NT2/D1 (cell line): ENCODE measurements at regions not wholly inside any gene's neighbourhood (a gene's known extent, or its start where the extent isn't known, plus 50 kb on each side); places are given as distances from the start of the nearest gene placed in this dataset.

ENCODE experiments used
- DNase-seq: peaks from one replicate; pipeline ENCODE4 v3.0.0-alpha.2; 2011; ENCODE audit warnings: low read depth, low spot score
- H3K27me3 ChIP-seq: 2 replicates; pipeline ENCODE4 v1.6.0; 2011; ENCODE audit warnings: mild to moderate bottlenecking; ENCODE audit not compliant: insufficient read length, insufficient read depth
- H3K36me3 ChIP-seq: 2 replicates; pipeline ENCODE4 v1.6.1; 2011; ENCODE audit warnings: mild to moderate bottlenecking, low read length, mixed read lengths; ENCODE audit not compliant: insufficient read depth, insufficient read length
- H3K4me1 ChIP-seq: 2 replicates; pipeline ENCODE4 v1.5.1; 2011; ENCODE audit not compliant: insufficient read depth, insufficient read length
- H3K4me3 ChIP-seq: 2 replicates; pipeline ENCODE4 v1.5.1; 2011; ENCODE audit warnings: low read depth; ENCODE audit not compliant: insufficient read length
- H3K9ac ChIP-seq: 2 replicates; pipeline ENCODE4 v1.6.0; 2011; ENCODE audit warnings: low read depth; ENCODE audit not compliant: insufficient read length
- H3K9me3 ChIP-seq: 2 replicates; pipeline ENCODE4 v1.5.1; 2011; ENCODE audit warnings: mild to moderate bottlenecking, low read length; ENCODE audit not compliant: insufficient read depth
- SUZ12 ChIP-seq: IDR thresholded peaks from 2 replicates; pipeline ENCODE4 v1.6.1; 2011; ENCODE audit not compliant: insufficient read length, insufficient read depth; ENCODE audit errors: extremely low read depth
- YY1 ChIP-seq: IDR thresholded peaks from 2 replicates; pipeline ENCODE4 v1.6.1; 2011; ENCODE audit not compliant: insufficient read length, insufficient read depth
- ZNF274 ChIP-seq: IDR thresholded peaks from 2 replicates; pipeline ENCODE4 v1.6.1; 2011; ENCODE audit warnings: mild to moderate bottlenecking, low read depth, low read length

DNA sequence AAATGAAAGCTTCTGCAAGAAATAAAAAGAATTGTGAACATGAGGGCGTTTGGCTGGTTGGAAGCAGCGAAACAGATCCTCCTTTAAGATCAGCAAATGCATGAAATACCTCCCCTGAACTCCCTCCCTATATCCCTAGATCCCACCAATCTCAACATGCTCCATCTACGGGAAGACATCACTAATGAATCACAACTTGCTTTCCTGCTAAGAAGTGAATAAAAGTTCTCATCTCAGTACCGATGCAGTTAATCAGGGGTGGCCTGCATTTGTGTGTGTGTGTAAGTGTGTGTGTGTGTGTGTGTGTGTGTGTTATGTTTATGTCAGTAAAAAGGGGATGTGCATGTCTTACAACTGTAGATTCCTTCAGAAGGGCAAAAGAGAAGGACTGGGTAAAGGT is 238.7 kb downstream of the LIG4 start:
- TF ChIP-seq YY1 (no peak), SUZ12 (no peak), ZNF274 (no peak)
- no peaks in the 10 kb centered on the region for H3K9me3 ChIP-seq

DNA sequence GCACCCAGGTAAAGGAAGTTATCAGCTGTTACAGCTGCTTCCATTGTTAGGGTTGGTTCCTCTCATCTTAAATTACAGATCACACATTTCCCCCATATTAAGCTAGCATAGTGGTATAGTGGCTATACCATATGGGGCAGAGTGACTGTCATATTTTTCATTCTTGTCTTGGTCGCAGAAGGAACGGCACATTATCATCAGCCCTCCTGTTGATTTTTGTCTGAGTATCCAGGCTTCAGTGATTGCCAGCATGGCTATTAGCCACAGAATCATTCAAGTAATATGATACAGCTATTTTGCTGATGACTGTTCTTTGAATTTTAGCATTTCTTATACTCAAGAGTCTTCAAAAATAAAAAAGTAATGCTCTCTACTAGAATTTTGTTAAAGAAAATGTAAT is 240.9 kb downstream of the LIG4 start:
- no peaks in the 10 kb centered on the region for H3K9me3 ChIP-seq
- no peak overlapping the region for H3K4me3 ChIP-seq
- no peaks in the 10 kb centered on the region for H3K36me3 ChIP-seq
- no peak for TF ChIP-seq SUZ12
- no peak for TF ChIP-seq ZNF274
- no peak for TF ChIP-seq YY1
- no peak overlapping the region for H3K9ac ChIP-seq
- no peaks in the 10 kb centered on the region for H3K4me1 ChIP-seq
- DNase-seq, result no peak
- no peaks in the 10 kb centered on the region for H3K27me3 ChIP-seq

More for the DNA sequence above, 238.7 kb downstream of the LIG4 start:
- H3K4me3 ChIP-seq, result no peak overlapping the region
- DNase-seq, result no peak
- H3K9ac ChIP-seq, result no peak overlapping the region
- no peaks in the 10 kb centered on the region for H3K4me1 ChIP-seq
- no peaks in the 10 kb centered on the region for H3K27me3 ChIP-seq
- H3K36me3 ChIP-seq, result no peaks in the 10 kb centered on the region

DNA sequence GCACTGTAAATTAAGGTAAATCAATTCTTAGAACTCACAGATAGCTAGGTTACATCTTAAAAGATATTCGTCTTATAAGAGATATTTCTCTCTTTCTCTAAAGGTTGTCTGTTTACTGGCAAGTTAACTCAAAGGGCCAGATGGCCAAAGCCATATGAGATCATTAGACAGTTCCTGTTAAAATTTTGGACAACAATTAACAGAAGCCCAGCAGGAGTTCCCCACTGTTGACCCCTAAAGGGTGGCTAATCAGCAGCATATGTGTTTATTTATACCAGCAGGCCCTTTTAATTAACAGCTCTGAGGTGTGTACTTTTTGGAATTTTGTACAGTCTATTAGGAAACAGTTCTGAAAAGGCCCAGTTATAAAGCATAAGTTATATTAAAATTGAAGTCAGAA is 245.8 kb downstream of the LIG4 start:
- H3K9me3 ChIP-seq, result no peaks in the 10 kb centered on the region

GRCh38 chr13:107968470-107968869 is 246.9 kb downstream of the LIG4 start:
- no peak for TF ChIP-seq YY1
- no peak for TF ChIP-seq ZNF274
- no peak for TF ChIP-seq SUZ12
- DNase-seq, result no peak

More for the DNA sequence above, 245.8 kb downstream of the LIG4 start:
- no peak for DNase-seq
- no peaks in the 10 kb centered on the region for H3K36me3 ChIP-seq
- TF ChIP-seq SUZ12, result no peak
- no peak for TF ChIP-seq YY1
- TF ChIP-seq ZNF274, result no peak
- no peak overlapping the region for H3K4me3 ChIP-seq
- H3K27me3 ChIP-seq, result no peaks in the 10 kb centered on the region
- H3K4me1 ChIP-seq, result no peaks in the 10 kb centered on the region
- H3K9ac ChIP-seq, result no peak overlapping the region

GRCh38 chr13:107964395-107964794 is 250.9 kb downstream of the LIG4 start:
- no peak for DNase-seq
- H3K9me3 ChIP-seq, result no peaks in the 10 kb centered on the region
- no peaks in the 10 kb centered on the region for H3K4me1 ChIP-seq
- H3K27me3 ChIP-seq, result no peaks in the 10 kb centered on the region
- TF ChIP-seq ZNF274, result no peak
- no peak for TF ChIP-seq YY1
- TF ChIP-seq SUZ12, result no peak
- H3K9ac ChIP-seq, result no peak overlapping the region
- no peak overlapping the region for H3K4me3 ChIP-seq
- no peaks in the 10 kb centered on the region for H3K36me3 ChIP-seq

More at GRCh38 chr13:107968470-107968869, 246.9 kb downstream of the LIG4 start:
- Histone ChIP-seq H3K36me3 (no peaks in the 10 kb centered on the region), H3K4me1 (no peaks in the 10 kb centered on the region), H3K4me3 (no peak overlapping the region), H3K9me3 (no peaks in the 10 kb centered on the region), H3K9ac (no peak overlapping the region), H3K27me3 (no peaks in the 10 kb centered on the region)

GRCh38 chr13:107961849-107962608 is 253.3 kb downstream of the LIG4 start:
- TF ChIP-seq SUZ12 (no peak), YY1 (no peak), ZNF274 (no peak)
- Histone ChIP-seq H3K9me3 (no peaks in the 10 kb centered on the region), H3K4me1 (no peaks in the 10 kb centered on the region), H3K4me3 (no peak overlapping the region), H3K9ac (no peak overlapping the region), H3K27me3 (no peaks in the 10 kb centered on the region), H3K36me3 (no peaks in the 10 kb centered on the region)
- no peak for DNase-seq

DNA sequence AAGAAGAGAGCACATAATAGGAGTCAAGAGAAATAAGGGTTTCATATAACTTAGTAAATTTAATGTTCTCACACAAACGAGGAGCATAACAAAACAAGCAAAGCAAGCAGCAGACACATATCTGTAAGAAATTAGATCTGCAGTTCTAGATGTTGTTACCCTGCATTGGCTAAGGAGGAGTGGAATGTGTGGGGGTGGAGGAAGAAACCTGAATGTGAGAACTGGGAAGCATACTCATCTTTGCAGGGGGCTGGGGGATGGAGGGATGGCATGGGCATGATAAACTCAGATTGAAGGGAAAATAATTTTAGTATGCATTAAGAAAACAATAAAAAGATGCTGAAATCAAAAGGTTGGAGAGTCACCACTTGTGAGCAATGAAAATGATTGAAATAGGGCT is 255.0 kb downstream of the LIG4 start:
- no peak overlapping the region for H3K4me3 ChIP-seq
- H3K27me3 ChIP-seq, result no peaks in the 10 kb centered on the region
- no peaks in the 10 kb centered on the region for H3K36me3 ChIP-seq
- TF ChIP-seq ZNF274, result no peak
- no peaks in the 10 kb centered on the region for H3K9me3 ChIP-seq
- DNase-seq, result no peak
- no peaks in the 10 kb centered on the region for H3K4me1 ChIP-seq
- H3K9ac ChIP-seq, result no peak overlapping the region

GRCh38 chr13:107956889-107957288 is 258.4 kb downstream of the LIG4 start:
- H3K4me1 ChIP-seq, result no peaks in the 10 kb centered on the region
- no peak for TF ChIP-seq SUZ12
- no peak for TF ChIP-seq YY1
- no peak for TF ChIP-seq ZNF274
- H3K36me3 ChIP-seq, result no peaks in the 10 kb centered on the region
- no peak for DNase-seq
- H3K27me3 ChIP-seq, result no peaks in the 10 kb centered on the region
- H3K9me3 ChIP-seq, result no peaks in the 10 kb centered on the region
- no peak overlapping the region for H3K4me3 ChIP-seq
- H3K9ac ChIP-seq, result no peak overlapping the region
